ENCODE measurements at regions not wholly inside any gene's neighbourhood (a gene's known extent, or its start where the extent isn't known, plus 50 kb on each side); places are given as distances from the start of the nearest gene placed in this dataset.
"Not testable (repeated sequence)": the region's sequence is repeated elsewhere in the genome, so short reads cannot be mapped to it uniquely, and the experiment has no call there.

GRCh38 chr10:8310930-8311329 lies 256.4 kb downstream of the GATA3 start:
- no peak for DNase-seq (ENCODE audit: low read depth, low spot score)

- DNase-seq (ENCODE audit: low read depth, low spot score) = peak; percentile 36
Measured at GRCh38 chr10:8311526-8312070, 257.1 kb downstream of the GATA3 start.

- peak; percentile 20 for DNase-seq (ENCODE audit: low read depth, low spot score)
Measured at GRCh38 chr10:8312079-8312478, 257.6 kb downstream of the GATA3 start.

GRCh38 chr10:8312781-8313180 lies 258.3 kb downstream of the GATA3 start:
- DNase-seq (ENCODE audit: low read depth, low spot score) = peak; percentile 90

GRCh38 chr10:8314486-8314885 lies 260.0 kb downstream of the GATA3 start:
- DNase-seq (ENCODE audit: low read depth, low spot score) = no peak

GRCh38 chr10:8315619-8316021 lies 261.1 kb downstream of the GATA3 start:
- DNase-seq (ENCODE audit: low read depth, low spot score) = no peak

GRCh38 chr10:8316284-8316683 lies 261.8 kb downstream of the GATA3 start:
- DNase-seq (ENCODE audit: low read depth, low spot score) = no peak

- DNase-seq (ENCODE audit: low read depth, low spot score) = not testable (repeated sequence)
Measured at GRCh38 chr10:8318429-8318828, 263.9 kb downstream of the GATA3 start.

- DNase-seq (ENCODE audit: low read depth, low spot score) = no peak
Measured at GRCh38 chr10:8318956-8319355, 264.5 kb downstream of the GATA3 start.

GRCh38 chr10:8319704-8320103 lies 265.2 kb downstream of the GATA3 start:
- DNase-seq (ENCODE audit: low read depth, low spot score) = no peak

GRCh38 chr10:8321990-8322389 lies 267.5 kb downstream of the GATA3 start:
- DNase-seq (ENCODE audit: low read depth, low spot score) = peak; percentile 22

- no peak for DNase-seq (ENCODE audit: low read depth, low spot score)
Measured at GRCh38 chr10:8323428-8324054, 269.1 kb downstream of the GATA3 start.

GRCh38 chr10:8325024-8325980 lies 270.8 kb downstream of the GATA3 start:
- no peak for DNase-seq (ENCODE audit: low read depth, low spot score)

GRCh38 chr10:8326396-8327139 lies 272.1 kb downstream of the GATA3 start:
- DNase-seq (ENCODE audit: low read depth, low spot score) = no peak

- DNase-seq (ENCODE audit: low read depth, low spot score) = no peak
Measured at GRCh38 chr10:8327140-8327423, 272.6 kb downstream of the GATA3 start.

GRCh38 chr10:8331387-8331786 lies 276.9 kb downstream of the GATA3 start:
- DNase-seq (ENCODE audit: low read depth, low spot score) = no peak

GRCh38 chr10:8331896-8332729 lies 277.6 kb downstream of the GATA3 start:
- DNase-seq (ENCODE audit: low read depth, low spot score) = peak; percentile 88

- no peak for DNase-seq (ENCODE audit: low read depth, low spot score)
Measured at GRCh38 chr10:8332730-8333111, 278.2 kb downstream of the GATA3 start.

GRCh38 chr10:8334631-8335030 lies 280.1 kb downstream of the GATA3 start:
- no peak for DNase-seq (ENCODE audit: low read depth, low spot score)

- DNase-seq (ENCODE audit: low read depth, low spot score) = no peak
Measured at GRCh38 chr10:8336629-8337331, 282.3 kb downstream of the GATA3 start.

- DNase-seq (ENCODE audit: low read depth, low spot score) = no peak
Measured at GRCh38 chr10:8337332-8337651, 282.8 kb downstream of the GATA3 start.
